ENCODE measurements at regions not wholly inside any gene's neighbourhood (a gene's known extent, or its start where the extent isn't known, plus 50 kb on each side); places are given as distances from the start of the nearest gene placed in this dataset.

DNA sequence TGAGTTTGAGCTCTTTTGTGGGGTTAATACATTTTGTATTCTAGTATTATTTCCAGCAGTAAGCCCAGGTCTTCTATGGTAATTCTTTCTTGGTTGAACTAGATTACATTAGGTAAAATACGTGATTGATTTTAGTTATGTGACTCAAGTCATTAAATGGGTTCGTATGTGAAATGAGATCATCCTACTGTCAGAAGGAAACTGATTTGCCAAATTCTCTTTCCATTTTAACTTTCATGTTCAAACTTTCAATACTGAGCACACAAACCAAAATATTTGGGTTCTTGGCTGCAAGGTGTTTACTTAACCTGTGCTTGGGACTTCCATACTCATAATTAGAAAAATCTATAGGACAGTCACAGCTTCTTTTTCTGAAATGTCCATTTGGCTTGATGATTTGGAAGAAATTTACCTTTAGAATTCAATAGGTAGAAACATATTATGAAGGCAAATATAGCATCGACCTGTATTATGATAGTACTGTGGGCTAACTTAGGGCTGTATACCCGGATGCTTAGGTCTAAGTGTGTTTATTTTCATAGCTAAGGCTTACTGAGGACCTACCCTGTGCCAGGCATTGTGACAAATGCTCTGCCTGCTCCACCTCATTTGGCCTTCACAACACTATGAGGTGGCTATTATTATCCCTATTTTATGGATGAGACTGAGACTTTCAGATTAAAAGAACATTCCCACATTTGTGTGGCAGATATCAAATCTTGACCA is 631.8 kb upstream of the GRM7 start:
- no peak overlapping the region for H3K4me2 ChIP-seq (ENCODE audit: low read depth, low read length, poor library complexity, severe bottlenecking)
- no peaks in the 10 kb centered on the region for H3K9me2 ChIP-seq (replicated peaks; ENCODE audit: insufficient read depth, low read length)
- no peaks in the 10 kb centered on the region for H3K36me3 ChIP-seq (ENCODE audit: low read length)
- no peak for TF ChIP-seq EZH2phosphoT487 (conservative IDR thresholded peaks at IDR 0.05; ENCODE audit: low read length)
- TF ChIP-seq, protein P1, sequence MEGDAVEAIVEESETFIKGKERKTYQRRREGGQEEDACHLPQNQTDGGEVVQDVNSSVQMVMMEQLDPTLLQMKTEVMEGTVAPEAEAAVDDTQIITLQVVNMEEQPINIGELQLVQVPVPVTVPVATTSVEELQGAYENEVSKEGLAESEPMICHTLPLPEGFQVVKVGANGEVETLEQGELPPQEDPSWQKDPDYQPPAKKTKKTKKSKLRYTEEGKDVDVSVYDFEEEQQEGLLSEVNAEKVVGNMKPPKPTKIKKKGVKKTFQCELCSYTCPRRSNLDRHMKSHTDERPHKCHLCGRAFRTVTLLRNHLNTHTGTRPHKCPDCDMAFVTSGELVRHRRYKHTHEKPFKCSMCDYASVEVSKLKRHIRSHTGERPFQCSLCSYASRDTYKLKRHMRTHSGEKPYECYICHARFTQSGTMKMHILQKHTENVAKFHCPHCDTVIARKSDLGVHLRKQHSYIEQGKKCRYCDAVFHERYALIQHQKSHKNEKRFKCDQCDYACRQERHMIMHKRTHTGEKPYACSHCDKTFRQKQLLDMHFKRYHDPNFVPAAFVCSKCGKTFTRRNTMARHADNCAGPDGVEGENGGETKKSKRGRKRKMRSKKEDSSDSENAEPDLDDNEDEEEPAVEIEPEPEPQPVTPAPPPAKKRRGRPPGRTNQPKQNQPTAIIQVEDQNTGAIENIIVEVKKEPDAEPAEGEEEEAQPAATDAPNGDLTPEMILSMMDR (IDR thresholded peaks at IDR 0.05; ENCODE audit: insufficient read depth, low read length, poor library complexity, severe bottlenecking): no peak
- H3K4me3 ChIP-seq (ENCODE audit: insufficient read depth, low read length, poor library complexity, severe bottlenecking): no peak overlapping the region
- no peaks in the 10 kb centered on the region for H3K9me3 ChIP-seq (ENCODE audit: insufficient read depth, low read length)
- no peak overlapping the region for H2AFZ ChIP-seq (ENCODE audit: low read depth, low read length, severe bottlenecking)
- no peaks in the 10 kb centered on the region for H3K27me3 ChIP-seq (ENCODE audit: low read length)
- H4K20me1 ChIP-seq (ENCODE audit: low read depth, low read length): no peaks in the 10 kb centered on the region
- no peak overlapping the region for H3K27ac ChIP-seq (ENCODE audit: low read depth, low read length)
- H3K79me2 ChIP-seq (ENCODE audit: insufficient read depth, low read length): no peaks in the 10 kb centered on the region
- H3K9ac ChIP-seq (ENCODE audit: low read length): no peak overlapping the region
- H3F3A ChIP-seq (ENCODE audit: insufficient read depth): no peaks in the 10 kb centered on the region

DNA sequence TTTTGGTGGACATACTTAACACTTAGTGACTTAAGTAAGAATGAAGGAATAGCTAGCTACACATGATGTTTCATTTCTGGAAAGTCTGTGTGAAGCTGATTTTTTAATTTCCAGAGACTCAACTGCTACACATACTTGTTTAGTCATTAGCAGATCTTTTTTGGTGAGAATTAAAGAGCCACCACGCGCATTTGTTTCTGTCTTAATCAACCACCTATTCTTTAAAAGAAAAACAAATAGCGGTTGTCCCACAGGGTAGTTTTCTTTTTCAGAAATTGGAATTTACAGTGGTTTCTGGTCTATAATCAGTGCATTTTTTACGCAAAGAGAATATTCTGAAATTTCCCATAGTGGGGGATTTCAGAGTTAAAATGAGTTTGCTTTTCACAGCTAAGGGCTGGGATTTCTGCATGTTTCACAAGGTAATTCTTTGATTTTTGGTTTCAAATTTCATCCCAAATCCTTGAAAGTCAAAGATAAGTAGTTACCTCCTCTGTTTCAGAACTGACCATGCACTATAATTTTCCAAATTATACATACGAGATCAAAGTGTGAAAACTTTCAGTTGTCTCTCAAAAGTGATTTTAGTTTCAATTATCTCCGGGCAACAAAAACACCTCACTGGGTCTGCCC is 631.0 kb upstream of the GRM7 start:
- no peak overlapping the region for H2AFZ ChIP-seq (ENCODE audit: low read depth, low read length, severe bottlenecking)
- H4K20me1 ChIP-seq (ENCODE audit: low read depth, low read length): no peaks in the 10 kb centered on the region
- no peak overlapping the region for H3K4me2 ChIP-seq (ENCODE audit: low read depth, low read length, poor library complexity, severe bottlenecking)
- no peak overlapping the region for H3K9ac ChIP-seq (ENCODE audit: low read length)
- H3K27ac ChIP-seq (ENCODE audit: low read depth, low read length): no peak overlapping the region
- H3K9me3 ChIP-seq (ENCODE audit: insufficient read depth, low read length): no peaks in the 10 kb centered on the region
- H3K79me2 ChIP-seq (ENCODE audit: insufficient read depth, low read length): no peaks in the 10 kb centered on the region
- H3K36me3 ChIP-seq (ENCODE audit: low read length): no peaks in the 10 kb centered on the region
- no peaks in the 10 kb centered on the region for H3K27me3 ChIP-seq (ENCODE audit: low read length)
- TF ChIP-seq EZH2phosphoT487 (conservative IDR thresholded peaks at IDR 0.05; ENCODE audit: low read length): no peak
- TF ChIP-seq, protein P1 (IDR thresholded peaks at IDR 0.05; ENCODE audit: insufficient read depth, low read length, poor library complexity, severe bottlenecking): no peak
- no peak overlapping the region for H3K4me3 ChIP-seq (ENCODE audit: insufficient read depth, low read length, poor library complexity, severe bottlenecking)
- H3F3A ChIP-seq (ENCODE audit: insufficient read depth): no peaks in the 10 kb centered on the region
- no peaks in the 10 kb centered on the region for H3K9me2 ChIP-seq (replicated peaks; ENCODE audit: insufficient read depth, low read length)

DNA sequence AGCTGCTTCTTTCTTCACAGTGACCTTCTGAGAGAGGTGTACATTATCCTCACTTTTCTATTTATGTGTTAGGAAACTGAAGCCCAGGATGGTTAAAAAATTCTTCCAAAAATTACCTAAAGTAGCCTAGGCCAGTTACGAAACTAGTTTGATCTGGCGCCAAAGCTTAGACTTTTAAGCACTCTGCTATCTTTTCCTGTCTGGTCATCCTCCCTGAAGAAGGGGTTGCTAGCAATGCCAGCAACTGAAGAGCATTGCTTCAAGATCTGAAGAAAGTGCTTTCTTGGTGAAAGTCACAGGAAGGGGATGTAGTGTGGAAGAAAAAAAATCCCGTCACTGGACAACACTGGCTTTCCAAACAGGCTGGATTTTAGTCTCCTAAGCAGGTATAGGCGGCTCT is 618.8 kb upstream of the GRM7 start:
- Histone ChIP-seq H4K20me1 (ENCODE audit: low read depth, low read length) (no peaks in the 10 kb centered on the region), H2AFZ (ENCODE audit: low read depth, low read length, severe bottlenecking) (no peak overlapping the region), H3K27ac (ENCODE audit: low read depth, low read length) (no peak overlapping the region), H3K36me3 (ENCODE audit: low read length) (no peaks in the 10 kb centered on the region), H3K9me2 (replicated peaks; ENCODE audit: insufficient read depth, low read length) (no peaks in the 10 kb centered on the region), H3K79me2 (ENCODE audit: insufficient read depth, low read length) (no peaks in the 10 kb centered on the region), H3K9ac (ENCODE audit: low read length) (no peak overlapping the region), H3K27me3 (ENCODE audit: low read length) (no peaks in the 10 kb centered on the region), H3K4me3 (ENCODE audit: insufficient read depth, low read length, poor library complexity, severe bottlenecking) (no peak overlapping the region), H3K9me3 (ENCODE audit: insufficient read depth, low read length) (no peaks in the 10 kb centered on the region), H3K4me2 (ENCODE audit: low read depth, low read length, poor library complexity, severe bottlenecking) (no peak overlapping the region), H3F3A (ENCODE audit: insufficient read depth) (no peaks in the 10 kb centered on the region)
- TF ChIP-seq, protein P1 (IDR thresholded peaks at IDR 0.05; ENCODE audit: insufficient read depth, low read length, poor library complexity, severe bottlenecking): no peak
- TF ChIP-seq EZH2phosphoT487 (conservative IDR thresholded peaks at IDR 0.05; ENCODE audit: low read length): no peak
